Activated T-cell treated with anti-CD3 and anti-CD28 coated beads, Interleukin-2, amount 50 U/mL, for 24 hours (primary cell): ENCODE measurements at regions not wholly inside any gene's neighbourhood (a gene's known extent, or its start where the extent isn't known, plus 50 kb on each side); places are given as distances from the start of the nearest gene placed in this dataset.
"Not testable (repeated sequence)": the region's sequence is repeated elsewhere in the genome, so short reads cannot be mapped to it uniquely, and the experiment has no call there.

Experiments used
- DNase-seq: peaks from one replicate; pipeline ENCODE4 v3.0.0-alpha.2; 2020
- H3K27ac Mint-ChIP-seq: 2 replicates; pipeline ENCODE4 v1.8.0; 2020; ENCODE audit warnings: mild to moderate bottlenecking, mixed read lengths
- H3K27me3 Mint-ChIP-seq: 2 replicates; pipeline ENCODE4 v1.8.0; 2020; ENCODE audit warnings: mixed read lengths
- H3K36me3 Mint-ChIP-seq: 2 replicates; pipeline ENCODE4 v1.8.0; 2020; ENCODE audit warnings: low read depth, mixed read lengths
- H3K4me1 Mint-ChIP-seq: 2 replicates; pipeline ENCODE4 v1.8.0; 2020; ENCODE audit warnings: low read depth, mixed read lengths
- H3K4me3 Mint-ChIP-seq: 2 replicates; pipeline ENCODE4 v1.8.0; 2020; ENCODE audit warnings: mild to moderate bottlenecking, moderate library complexity, mixed read lengths
- H3K9me3 Mint-ChIP-seq: 2 replicates; pipeline ENCODE4 v1.8.0; 2020; ENCODE audit warnings: mixed read lengths

DNA sequence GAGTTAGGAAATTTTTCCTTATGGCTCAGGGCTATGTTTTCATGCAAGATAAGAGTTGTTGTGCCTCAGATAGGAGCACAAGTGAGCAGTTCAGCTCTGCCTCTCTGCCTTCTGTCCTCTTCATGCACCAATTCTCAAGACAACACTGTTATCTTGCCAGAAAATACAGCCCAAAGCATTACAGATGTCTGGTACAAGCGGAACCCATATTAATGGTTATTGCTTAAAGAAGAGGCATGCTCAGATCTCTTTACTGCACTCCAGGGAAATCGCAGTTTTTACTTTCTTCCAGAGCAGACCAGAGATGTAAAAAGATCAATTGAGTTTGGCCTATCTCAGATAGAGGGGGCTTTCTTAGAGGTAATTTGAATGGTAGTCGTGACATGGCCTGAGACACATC, 361.6 kb upstream of the WWC1 start:
- DNase-seq = no peak
- Mint-ChIP-seq H3K36me3 (no peaks in the 10 kb centered on the region), H3K4me3 (no peak overlapping the region), H3K27me3 (no peaks in the 10 kb centered on the region), H3K9me3 (no peaks in the 10 kb centered on the region), H3K4me1 (no peaks in the 10 kb centered on the region), H3K27ac (no peak overlapping the region)

DNA sequence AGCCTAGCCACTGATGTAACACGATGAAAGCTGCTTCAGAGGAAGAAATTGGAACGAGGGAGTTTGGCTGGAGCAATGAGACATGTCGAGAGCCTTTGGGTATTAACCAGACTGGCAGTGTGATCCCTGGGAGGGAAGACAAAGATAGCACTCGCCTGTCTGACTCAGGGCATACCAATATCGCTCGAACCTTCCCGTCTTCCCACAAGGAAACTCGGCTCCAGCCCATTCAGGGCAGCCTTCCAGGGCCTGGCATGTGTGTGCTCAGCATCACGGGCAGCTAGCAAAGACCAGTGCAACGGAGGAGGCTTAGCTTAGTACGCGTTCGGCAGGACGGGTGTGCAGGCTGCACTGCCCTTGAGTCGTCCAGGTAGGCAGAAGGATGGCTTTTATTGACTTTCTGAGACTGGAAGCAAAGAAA, 356.9 kb upstream of the WWC1 start:
- no peak for DNase-seq
- Mint-ChIP-seq H3K4me1 (peaks cover 4% of the 10 kb centered on the region), H3K9me3 (peaks cover 5% of the 10 kb centered on the region), H3K27ac (no peak overlapping the region), H3K36me3 (no peaks in the 10 kb centered on the region), H3K27me3 (no peaks in the 10 kb centered on the region), H3K4me3 (no peak overlapping the region)

DNA sequence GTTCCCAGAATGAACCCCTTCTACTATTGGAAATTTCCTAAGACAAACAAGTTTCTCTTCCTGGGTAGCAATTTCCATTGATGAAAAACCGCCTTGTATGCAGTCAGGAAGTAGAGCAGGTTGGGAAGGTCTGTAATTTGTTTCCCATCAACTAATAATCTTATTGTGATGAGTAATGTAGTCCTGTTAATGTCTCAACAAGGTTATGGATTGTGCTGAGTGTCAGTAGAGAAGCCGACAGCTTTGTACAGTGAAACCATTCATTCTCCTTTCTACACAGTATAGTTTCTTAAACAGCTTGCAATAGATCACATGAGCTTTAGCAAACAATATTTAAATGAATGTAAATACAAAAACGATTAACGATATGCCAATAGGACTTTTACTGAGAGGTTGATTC, 355.4 kb upstream of the WWC1 start:
- no peak for DNase-seq
- Mint-ChIP-seq H3K36me3 (no peaks in the 10 kb centered on the region), H3K4me1 (peaks cover 4% of the 10 kb centered on the region), H3K4me3 (no peak overlapping the region), H3K9me3 (peaks cover 5% of the 10 kb centered on the region), H3K27me3 (no peaks in the 10 kb centered on the region), H3K27ac (no peak overlapping the region)

DNA sequence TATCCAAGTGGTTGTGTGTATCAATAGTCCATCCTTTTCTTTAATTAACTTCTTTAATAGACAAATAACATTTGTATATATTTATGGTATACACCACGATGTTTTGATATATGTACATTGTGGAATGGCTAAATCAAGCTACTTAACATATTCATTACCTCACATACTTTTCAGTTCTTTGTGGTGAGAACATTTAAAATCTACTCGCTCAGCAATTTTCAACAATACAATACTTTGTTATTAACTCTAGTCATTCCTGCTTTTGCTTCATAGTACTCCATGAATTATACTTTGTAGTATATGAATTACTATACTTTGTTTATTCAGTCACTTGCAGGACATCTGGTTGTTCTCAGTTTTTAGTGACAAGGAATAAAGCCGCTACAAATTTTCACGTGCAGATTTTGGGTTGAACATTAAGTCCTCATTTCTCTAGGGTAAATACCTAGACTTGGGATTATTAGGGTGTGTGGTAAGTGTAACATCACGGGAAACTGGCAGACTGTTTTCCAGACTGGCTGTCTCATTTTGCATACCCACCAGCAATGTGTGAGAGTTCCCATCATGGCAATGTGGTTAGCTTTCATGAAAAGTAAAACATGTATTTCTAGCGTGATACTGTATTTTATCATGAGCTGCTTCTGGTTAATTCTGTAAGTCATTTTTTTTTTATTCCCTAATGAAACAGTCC, 354.4 kb upstream of the WWC1 start:
- H3K4me1 Mint-ChIP-seq = peaks cover 4% of the 10 kb centered on the region
- DNase-seq = no peak
- no peak overlapping the region for H3K4me3 Mint-ChIP-seq
- H3K27me3 Mint-ChIP-seq = no peaks in the 10 kb centered on the region
- no peaks in the 10 kb centered on the region for H3K36me3 Mint-ChIP-seq
- H3K27ac Mint-ChIP-seq = no peak overlapping the region
- H3K9me3 Mint-ChIP-seq = peaks cover 5% of the 10 kb centered on the region

DNA sequence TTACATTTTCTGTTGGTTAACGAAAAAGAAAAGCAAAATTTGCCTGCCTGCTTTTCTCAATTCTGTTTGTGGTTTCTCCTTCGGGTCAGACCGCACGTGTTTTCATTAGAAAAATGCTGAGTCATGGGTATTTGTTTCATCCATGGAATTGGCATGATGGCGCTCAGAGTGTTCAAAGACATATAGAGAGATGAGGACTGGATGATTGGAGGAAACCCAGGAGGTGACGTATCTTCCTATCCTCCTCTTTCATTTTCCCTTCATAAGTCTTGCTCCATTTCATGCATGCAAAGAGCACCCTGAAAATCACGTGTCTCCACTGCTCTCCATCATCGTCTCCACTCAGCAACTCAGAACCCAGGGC, 353.8 kb upstream of the WWC1 start:
- Mint-ChIP-seq H3K27ac (no peak overlapping the region), H3K4me3 (no peak overlapping the region), H3K4me1 (peaks cover 4% of the 10 kb centered on the region), H3K36me3 (no peaks in the 10 kb centered on the region), H3K9me3 (peaks cover 5% of the 10 kb centered on the region), H3K27me3 (no peaks in the 10 kb centered on the region)
- DNase-seq = no peak

DNA sequence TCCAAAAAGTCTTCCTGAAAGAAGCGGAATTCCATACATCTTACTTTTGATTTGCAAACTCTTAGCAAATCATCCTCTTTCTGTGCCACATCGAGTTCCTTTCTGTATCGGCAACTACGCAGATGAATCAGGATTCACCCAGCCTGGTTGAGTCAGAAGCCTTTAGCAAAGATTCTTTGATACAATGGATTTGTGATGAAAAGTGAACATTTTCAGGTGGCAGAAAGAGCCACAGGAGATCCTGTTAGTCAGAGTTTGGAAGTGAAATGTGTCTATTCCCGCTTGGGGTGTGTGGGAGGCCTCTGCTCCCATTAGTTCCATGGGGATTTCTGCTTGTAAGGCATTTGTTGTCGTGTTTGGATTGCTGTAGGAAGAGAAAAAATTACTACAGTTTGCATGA, 351.8 kb upstream of the WWC1 start:
- no peak overlapping the region for H3K4me3 Mint-ChIP-seq
- peaks cover 4% of the 10 kb centered on the region for H3K4me1 Mint-ChIP-seq

DNA sequence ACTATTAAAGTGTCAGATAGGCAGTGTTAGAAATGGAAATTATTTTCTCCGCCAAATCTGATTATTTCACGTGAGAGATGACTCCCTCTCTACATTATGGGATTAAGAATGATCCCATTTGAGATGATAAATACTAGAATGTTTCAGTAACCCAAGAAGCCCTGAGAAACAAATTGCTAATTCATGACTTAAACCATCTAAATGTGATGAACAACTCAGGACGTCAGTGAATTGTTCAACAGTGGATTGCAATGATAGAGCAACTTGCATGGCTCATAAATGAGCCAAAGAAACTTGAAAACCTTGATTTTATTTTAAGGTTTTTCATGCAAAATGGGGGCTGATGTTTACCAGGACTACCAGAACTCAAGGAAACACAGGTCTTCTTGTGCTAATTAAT, 350.5 kb upstream of the WWC1 start:
- H3K4me3 Mint-ChIP-seq = no peak overlapping the region
- no peaks in the 10 kb centered on the region for H3K36me3 Mint-ChIP-seq
- no peaks in the 10 kb centered on the region for H3K27me3 Mint-ChIP-seq
- no peak for DNase-seq
- H3K9me3 Mint-ChIP-seq = peaks cover 5% of the 10 kb centered on the region
- H3K27ac Mint-ChIP-seq = no peak overlapping the region
- H3K4me1 Mint-ChIP-seq = peaks cover 4% of the 10 kb centered on the region

More for the DNA sequence above, 351.8 kb upstream of the WWC1 start:
- Mint-ChIP-seq H3K9me3 (peaks cover 5% of the 10 kb centered on the region), H3K27me3 (no peaks in the 10 kb centered on the region), H3K36me3 (no peaks in the 10 kb centered on the region), H3K27ac (no peak overlapping the region)
- DNase-seq = no peak

DNA sequence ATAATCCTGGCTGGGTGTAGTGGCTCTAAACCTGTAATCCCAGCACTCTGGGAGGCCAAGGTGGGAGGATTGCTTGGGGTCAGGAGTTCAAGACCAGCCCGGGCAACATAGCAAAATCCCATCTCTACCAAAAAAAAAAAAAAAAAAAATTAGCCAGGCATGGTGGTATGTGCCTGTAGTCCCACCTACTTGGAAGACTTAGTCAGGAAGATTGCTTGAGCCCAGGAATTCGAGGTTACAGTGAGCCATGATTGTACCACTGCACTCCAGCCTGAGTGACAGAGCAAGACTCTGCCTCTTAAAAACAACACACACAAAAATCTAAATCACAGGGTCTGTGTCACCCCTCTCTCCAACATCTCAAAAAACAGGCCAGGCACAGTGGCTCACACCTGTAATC, 349.9 kb upstream of the WWC1 start:
- H3K9me3 Mint-ChIP-seq, H3K27ac Mint-ChIP-seq, H3K4me3 Mint-ChIP-seq, DNase-seq, H3K27me3 Mint-ChIP-seq, H3K36me3 Mint-ChIP-seq, H3K4me1 Mint-ChIP-seq: not testable (repeated sequence)

DNA sequence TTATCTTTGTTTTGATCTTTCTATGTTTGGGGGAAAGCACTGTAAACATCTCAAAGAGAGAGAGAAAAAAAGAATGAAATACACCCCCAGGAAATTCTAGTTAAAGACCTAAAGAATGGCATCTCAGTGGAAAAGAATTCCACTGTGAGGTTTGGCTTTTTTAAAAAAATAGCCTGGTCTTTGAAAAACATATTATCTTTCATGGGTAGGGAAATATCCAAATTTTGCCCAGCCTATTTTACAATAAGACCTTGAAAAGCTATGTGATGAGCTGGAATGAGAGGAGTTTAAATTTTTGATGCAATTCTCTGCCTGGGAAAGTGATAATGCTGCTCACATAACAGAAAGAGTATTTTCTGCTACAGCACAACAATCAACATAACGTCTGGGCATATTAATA, 348.1 kb upstream of the WWC1 start:
- H3K36me3 Mint-ChIP-seq = no peaks in the 10 kb centered on the region
- H3K27me3 Mint-ChIP-seq = no peaks in the 10 kb centered on the region
- peaks cover 1% of the 10 kb centered on the region for H3K9me3 Mint-ChIP-seq
- no peak overlapping the region for H3K4me3 Mint-ChIP-seq
- H3K27ac Mint-ChIP-seq = no peak overlapping the region
- no peaks in the 10 kb centered on the region for H3K4me1 Mint-ChIP-seq
- no peak for DNase-seq

DNA sequence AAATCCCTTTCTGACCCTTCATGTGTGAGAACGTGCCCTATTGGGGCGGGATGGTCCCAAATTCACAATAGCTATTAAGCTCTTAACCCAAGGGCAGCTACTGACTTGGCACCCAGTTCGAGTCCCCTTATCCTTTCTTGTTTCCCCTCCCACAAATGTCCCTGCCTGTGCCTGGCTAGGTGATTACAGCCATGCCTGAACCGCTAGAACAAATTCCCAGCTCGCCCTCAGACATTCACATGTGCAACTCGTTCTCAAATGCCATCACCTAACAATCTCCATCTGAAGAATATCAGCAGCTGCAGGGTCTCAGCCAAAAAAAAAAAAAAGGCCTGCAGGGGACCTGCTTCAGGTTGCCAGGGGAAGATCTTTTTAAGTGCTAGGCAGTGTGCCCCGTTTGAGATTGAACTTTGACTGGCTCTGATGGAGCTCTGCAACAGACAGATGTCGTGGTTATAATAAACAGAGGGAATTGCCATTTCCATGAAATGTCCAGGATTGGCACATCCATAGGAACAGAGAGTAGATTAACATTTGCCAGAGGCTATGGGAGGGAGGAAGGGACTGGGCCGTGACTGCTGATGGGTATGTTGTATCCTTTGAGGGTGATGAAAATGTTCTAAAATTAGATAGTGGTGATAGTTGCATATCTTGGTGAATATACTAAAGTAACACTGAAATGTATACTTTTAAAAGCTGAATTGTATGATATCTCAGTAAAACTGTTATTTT, 347.2 kb upstream of the WWC1 start:
- DNase-seq = no peak
- no peaks in the 10 kb centered on the region for H3K36me3 Mint-ChIP-seq
- no peaks in the 10 kb centered on the region for H3K27me3 Mint-ChIP-seq
- H3K4me1 Mint-ChIP-seq = no peaks in the 10 kb centered on the region
- no peak overlapping the region for H3K4me3 Mint-ChIP-seq
- no peaks in the 10 kb centered on the region for H3K9me3 Mint-ChIP-seq
- no peak overlapping the region for H3K27ac Mint-ChIP-seq

DNA sequence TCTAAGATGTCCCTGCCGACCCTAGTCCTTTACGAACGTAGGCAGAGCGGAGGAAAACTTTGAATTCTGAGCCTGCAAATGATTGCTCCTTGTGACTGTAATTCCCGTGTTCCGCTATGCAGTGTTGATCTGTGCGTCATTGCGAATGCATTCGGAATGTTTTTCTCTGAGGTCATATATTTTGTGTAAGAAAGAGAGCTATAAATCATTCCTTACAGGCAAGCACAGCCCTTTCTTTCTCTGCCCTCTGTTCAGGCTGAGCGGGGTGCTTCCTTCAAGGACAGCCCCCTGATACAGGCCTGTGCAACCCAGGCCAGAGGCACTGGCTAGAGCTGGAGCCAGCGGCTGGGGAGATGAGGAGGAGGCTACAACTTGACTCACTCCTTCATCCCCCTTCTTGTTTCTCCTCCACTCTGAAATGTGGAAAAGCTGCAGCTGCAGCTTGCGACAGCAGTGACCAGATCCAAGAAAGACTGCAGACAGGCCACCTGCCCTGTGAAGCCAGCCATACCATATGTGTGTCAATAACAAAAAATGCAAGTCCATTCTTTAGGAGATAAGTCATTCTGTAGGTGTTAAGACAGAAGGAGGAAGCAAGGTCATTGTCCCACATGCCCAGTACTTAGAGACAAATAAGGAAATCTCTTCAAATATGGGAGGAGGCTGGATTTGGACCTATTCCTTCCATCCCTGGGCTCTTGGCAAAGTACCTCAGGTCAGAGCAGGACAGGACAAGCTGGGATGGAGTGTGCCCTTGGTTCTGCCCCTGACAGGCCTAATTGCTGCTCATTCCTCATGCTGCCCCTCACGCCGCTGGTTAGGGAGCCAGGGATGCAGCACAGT, 345.7 kb upstream of the WWC1 start:
- Mint-ChIP-seq H3K4me1 (no peaks in the 10 kb centered on the region), H3K9me3 (no peaks in the 10 kb centered on the region), H3K27me3 (peaks cover 6% of the 10 kb centered on the region), H3K36me3 (no peaks in the 10 kb centered on the region), H3K27ac (no peak overlapping the region), H3K4me3 (no peak overlapping the region)
- DNase-seq = no peak

DNA sequence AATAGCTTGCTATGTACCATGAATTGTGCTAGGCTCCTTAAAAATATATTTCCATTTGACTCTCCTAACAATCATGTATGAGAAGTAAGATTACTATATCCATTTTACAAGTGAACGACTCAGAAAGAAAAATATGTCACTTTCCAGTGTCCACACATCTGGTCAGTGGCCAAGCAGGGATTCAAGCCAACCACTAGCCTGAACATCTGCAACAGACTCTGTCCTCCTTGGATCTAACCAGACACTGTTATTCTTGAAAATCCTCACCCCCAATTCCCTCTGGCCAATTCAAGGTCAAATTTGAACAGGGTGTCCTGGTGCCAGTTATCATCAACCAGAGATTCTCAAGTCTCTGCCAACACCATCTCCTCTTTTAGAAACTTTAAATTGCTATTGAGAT, 344.1 kb upstream of the WWC1 start:
- no peak overlapping the region for H3K27ac Mint-ChIP-seq
- no peak overlapping the region for H3K4me3 Mint-ChIP-seq
- no peaks in the 10 kb centered on the region for H3K9me3 Mint-ChIP-seq
- peaks cover 6% of the 10 kb centered on the region for H3K27me3 Mint-ChIP-seq
- peaks cover 2% of the 10 kb centered on the region for H3K4me1 Mint-ChIP-seq
- no peak for DNase-seq
- H3K36me3 Mint-ChIP-seq = no peaks in the 10 kb centered on the region

DNA sequence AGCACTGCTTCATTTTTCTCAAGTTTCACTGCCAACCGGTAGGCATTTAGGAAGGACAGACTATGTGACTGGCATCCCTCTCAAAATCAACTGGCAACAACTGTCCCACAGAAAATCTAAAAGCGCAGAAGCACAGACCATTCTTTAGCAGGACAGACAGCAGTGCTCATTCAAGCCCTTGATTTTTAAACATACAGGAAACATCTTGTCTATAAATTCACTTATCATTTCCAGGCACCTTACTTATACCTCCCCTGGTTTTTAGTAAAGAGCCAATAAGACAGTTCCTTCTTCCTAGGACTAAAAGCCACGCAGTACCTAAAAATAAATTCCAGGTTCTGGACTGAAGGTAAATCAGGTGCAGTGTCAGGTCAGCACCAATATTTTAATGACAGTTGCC, 343.2 kb upstream of the WWC1 start:
- H3K27me3 Mint-ChIP-seq = peaks cover 6% of the 10 kb centered on the region

DNA sequence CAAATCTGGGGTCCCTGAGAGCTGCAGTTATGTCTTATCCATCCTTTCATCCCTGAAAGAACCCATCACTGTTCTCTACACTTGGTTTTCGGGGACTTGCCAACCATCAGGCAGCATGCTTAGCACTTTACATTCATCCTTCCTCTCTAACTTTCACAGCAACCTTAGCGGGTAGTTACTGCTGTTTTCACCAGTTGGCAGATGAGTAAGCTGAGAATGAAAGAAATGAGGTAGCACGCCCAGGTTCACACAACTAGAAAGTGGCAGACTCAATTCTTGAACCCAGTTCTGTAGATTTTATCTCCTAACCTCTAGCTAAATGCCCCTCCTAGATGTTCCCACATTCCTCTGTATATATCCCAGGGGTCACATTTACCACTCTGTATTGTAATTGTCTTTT, 342.0 kb upstream of the WWC1 start:
- no peak for DNase-seq
- Mint-ChIP-seq H3K9me3 (no peaks in the 10 kb centered on the region), H3K27me3 (peaks cover 6% of the 10 kb centered on the region), H3K36me3 (no peaks in the 10 kb centered on the region), H3K27ac (no peak overlapping the region), H3K4me1 (peaks cover 2% of the 10 kb centered on the region), H3K4me3 (no peak overlapping the region)

More for the DNA sequence above, 343.2 kb upstream of the WWC1 start:
- no peak overlapping the region for H3K4me3 Mint-ChIP-seq
- H3K9me3 Mint-ChIP-seq = no peaks in the 10 kb centered on the region
- H3K27ac Mint-ChIP-seq = no peak overlapping the region
- DNase-seq = no peak
- peaks cover 2% of the 10 kb centered on the region for H3K4me1 Mint-ChIP-seq
- no peaks in the 10 kb centered on the region for H3K36me3 Mint-ChIP-seq
